Erythroblast (primary cell): ENCODE measurements at regions not wholly inside any gene's neighbourhood (a gene's known extent, or its start where the extent isn't known, plus 50 kb on each side); places are given as distances from the start of the nearest gene placed in this dataset.

ENCODE experiments used
- GATA1 ChIP-seq: IDR thresholded peaks from 2 replicates; pipeline ENCODE4 v1.6.1; 2011; ENCODE audit warnings: low read depth, mild to moderate bottlenecking, control low read depth, low read length, moderate library complexity
- POLR2A ChIP-seq: IDR thresholded peaks from 2 replicates; pipeline ENCODE4 v1.6.1; 2011; ENCODE audit warnings: mild to moderate bottlenecking, low read length

- TF ChIP-seq POLR2A (no peak), GATA1 (no peak)
Observed at GRCh38 chr1:157429601-157430240, 122.6 kb downstream of the FCRL5 start.
